ENCODE measurements at regions not wholly inside any gene's neighbourhood (a gene's known extent, or its start where the extent isn't known, plus 50 kb on each side); places are given as distances from the start of the nearest gene placed in this dataset.
"Not testable (repeated sequence)": the region's sequence is repeated elsewhere in the genome, so short reads cannot be mapped to it uniquely, and the experiment has no call there.

DNA sequence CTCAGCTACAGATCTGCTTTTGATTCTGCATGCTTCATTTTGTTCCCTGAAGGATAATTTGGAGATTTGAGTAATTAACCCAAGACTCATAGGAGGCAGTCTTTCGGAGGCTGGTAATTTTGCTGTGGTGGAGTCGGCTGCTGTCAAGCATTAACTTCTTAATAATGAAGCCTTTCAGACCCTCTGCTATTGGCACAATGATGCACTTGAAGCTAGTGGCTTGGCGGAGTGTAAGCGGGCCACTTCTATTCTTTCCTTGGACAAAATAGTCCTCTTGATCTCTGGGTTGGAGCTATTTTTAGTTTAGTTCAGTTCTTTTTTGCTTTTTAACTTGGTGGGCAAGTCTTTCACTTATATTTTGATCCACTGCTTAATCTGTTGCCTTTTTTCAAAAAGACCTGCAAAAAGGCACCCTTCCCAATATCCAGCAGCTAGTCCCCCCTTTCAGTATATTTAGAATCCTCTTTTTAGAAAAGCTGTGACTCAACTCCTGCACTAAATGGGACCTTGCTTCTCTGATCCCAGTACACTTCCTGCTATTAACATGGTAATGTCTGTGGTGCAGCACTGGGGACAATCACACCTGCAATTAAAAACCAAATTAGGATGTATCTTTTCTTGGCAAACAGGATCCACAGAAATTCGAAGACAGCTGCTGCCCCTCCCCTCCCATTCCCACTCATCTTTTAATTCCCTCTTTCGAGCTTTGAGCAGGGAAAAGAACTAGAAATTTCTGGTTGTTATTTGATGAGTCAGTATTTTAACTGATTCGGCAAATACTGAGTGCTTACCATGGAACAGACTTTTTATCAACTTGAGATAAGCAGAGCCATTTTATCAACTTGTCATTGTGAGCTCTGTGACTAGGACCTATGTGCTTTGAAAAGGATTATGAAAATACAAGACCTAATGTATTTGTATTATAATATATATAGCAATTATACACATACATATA, 169.4 kb upstream of the ANKRD55 start:
- H3K4me3 ChIP-seq (replicated peaks in 1 of 4; ENCODE audit: control extremely low read depth in 1 of 4, insufficient read depth in 1 of 4, low read depth in 3 of 4, low read length in 4 of 4), result no peak overlapping the region
- no peak for TF ChIP-seq EZH2 (IDR thresholded peaks at IDR 0.05; ENCODE audit: low read length, missing control alignments)
- TF ChIP-seq, protein P1, sequence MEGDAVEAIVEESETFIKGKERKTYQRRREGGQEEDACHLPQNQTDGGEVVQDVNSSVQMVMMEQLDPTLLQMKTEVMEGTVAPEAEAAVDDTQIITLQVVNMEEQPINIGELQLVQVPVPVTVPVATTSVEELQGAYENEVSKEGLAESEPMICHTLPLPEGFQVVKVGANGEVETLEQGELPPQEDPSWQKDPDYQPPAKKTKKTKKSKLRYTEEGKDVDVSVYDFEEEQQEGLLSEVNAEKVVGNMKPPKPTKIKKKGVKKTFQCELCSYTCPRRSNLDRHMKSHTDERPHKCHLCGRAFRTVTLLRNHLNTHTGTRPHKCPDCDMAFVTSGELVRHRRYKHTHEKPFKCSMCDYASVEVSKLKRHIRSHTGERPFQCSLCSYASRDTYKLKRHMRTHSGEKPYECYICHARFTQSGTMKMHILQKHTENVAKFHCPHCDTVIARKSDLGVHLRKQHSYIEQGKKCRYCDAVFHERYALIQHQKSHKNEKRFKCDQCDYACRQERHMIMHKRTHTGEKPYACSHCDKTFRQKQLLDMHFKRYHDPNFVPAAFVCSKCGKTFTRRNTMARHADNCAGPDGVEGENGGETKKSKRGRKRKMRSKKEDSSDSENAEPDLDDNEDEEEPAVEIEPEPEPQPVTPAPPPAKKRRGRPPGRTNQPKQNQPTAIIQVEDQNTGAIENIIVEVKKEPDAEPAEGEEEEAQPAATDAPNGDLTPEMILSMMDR (conservative IDR thresholded peaks at IDR 0.05 in 1 of 2, IDR thresholded peaks at IDR 0.05 in 1 of 2; ENCODE audit: low read depth in 1 of 2, low read length in 2 of 2), result no peak
- no peak overlapping the region for H3K27ac ChIP-seq (ENCODE audit: insufficient read depth, low read length)
- no peaks in the 10 kb centered on the region for H3K27me3 ChIP-seq (ENCODE audit: control insufficient read depth, insufficient read depth, low read length)
- no peaks in the 10 kb centered on the region for H4K20me1 ChIP-seq (ENCODE audit: control insufficient read depth, extremely low read depth, insufficient read depth, low read length)
- H3K9ac ChIP-seq (ENCODE audit: insufficient read depth, low read length), result no peak overlapping the region
- no peaks in the 10 kb centered on the region for H3K4me1 ChIP-seq (ENCODE audit: control insufficient read depth, extremely low read depth, insufficient read depth, low read length)
- H3K4me2 ChIP-seq (ENCODE audit: extremely low read depth, insufficient read depth, low read length), result no peak overlapping the region
- no peaks in the 10 kb centered on the region for H3K36me3 ChIP-seq (ENCODE audit: control insufficient read depth, insufficient read depth, low read length)
- no peaks in the 10 kb centered on the region for H3K9me3 ChIP-seq (ENCODE audit: control insufficient read depth, insufficient read depth, low read depth, low read length)
- DNase-seq (ENCODE audit: low read depth in 2 of 2), result peak in 1 of 2 donors; percentile 28
- H3K79me2 ChIP-seq (ENCODE audit: control insufficient read depth, insufficient read depth, low read length), result no peaks in the 10 kb centered on the region
- H2AFZ ChIP-seq (ENCODE audit: low read length), result no peak overlapping the region

DNA sequence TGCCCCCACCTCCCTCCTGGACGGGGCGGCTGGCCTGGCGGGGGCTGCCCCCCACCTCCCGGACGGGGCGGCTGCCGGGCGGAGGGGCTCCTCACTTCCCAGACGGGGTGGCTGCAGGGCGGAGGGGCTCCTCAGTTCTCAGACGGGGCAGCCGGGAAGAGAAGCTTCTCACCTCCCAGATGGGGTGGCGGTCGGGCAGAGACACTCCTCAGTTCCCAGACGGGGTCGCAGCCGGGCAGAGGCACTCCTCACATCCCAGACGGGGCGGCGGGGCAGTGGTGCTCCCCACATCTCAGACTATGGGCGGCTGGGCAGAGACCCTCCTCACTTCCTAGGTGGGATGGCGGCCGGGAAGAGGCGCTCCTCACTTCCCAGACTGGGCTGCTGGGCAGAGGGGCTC, 164.7 kb upstream of the ANKRD55 start:
- not testable (repeated sequence) for H3K27me3 ChIP-seq (ENCODE audit: control insufficient read depth, insufficient read depth, low read length); H3K36me3 ChIP-seq (ENCODE audit: control insufficient read depth, insufficient read depth, low read length); H4K20me1 ChIP-seq (ENCODE audit: control insufficient read depth, extremely low read depth, insufficient read depth, low read length); H3K9me3 ChIP-seq (ENCODE audit: control insufficient read depth, insufficient read depth, low read depth, low read length); DNase-seq (ENCODE audit: low read depth in 2 of 2); H3K4me2 ChIP-seq (ENCODE audit: extremely low read depth, insufficient read depth, low read length); H3K4me3 ChIP-seq (replicated peaks in 1 of 4; ENCODE audit: control extremely low read depth in 1 of 4, insufficient read depth in 1 of 4, low read depth in 3 of 4, low read length in 4 of 4); H2AFZ ChIP-seq (ENCODE audit: low read length); H3K27ac ChIP-seq (ENCODE audit: insufficient read depth, low read length); H3K79me2 ChIP-seq (ENCODE audit: control insufficient read depth, insufficient read depth, low read length); H3K4me1 ChIP-seq (ENCODE audit: control insufficient read depth, extremely low read depth, insufficient read depth, low read length); H3K9ac ChIP-seq (ENCODE audit: insufficient read depth, low read length)

DNA sequence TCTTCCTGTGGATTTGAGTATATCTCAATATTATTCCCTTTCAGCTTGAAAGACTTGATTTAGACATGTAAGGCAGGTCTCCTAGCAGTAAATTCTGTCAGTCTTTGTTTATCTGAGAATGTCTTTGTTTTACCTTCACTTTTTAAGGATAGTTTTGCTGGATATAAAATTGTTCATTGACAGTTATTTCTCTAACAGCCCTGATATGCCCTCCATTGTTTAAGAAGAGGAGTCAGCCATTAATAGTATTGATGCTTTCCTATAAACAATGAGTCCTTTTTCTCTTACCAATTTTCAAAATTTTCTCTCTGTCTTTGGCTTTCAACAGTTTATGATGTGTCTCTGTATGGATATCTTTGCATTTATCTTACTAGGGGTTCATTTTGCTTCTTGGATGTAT, 163.5 kb upstream of the ANKRD55 start:
- no peaks in the 10 kb centered on the region for H3K27me3 ChIP-seq (ENCODE audit: control insufficient read depth, insufficient read depth, low read length)
- no peak overlapping the region for H3K4me2 ChIP-seq (ENCODE audit: extremely low read depth, insufficient read depth, low read length)
- no peaks in the 10 kb centered on the region for H3K79me2 ChIP-seq (ENCODE audit: control insufficient read depth, insufficient read depth, low read length)
- H3K36me3 ChIP-seq (ENCODE audit: control insufficient read depth, insufficient read depth, low read length), result no peaks in the 10 kb centered on the region
- H3K4me3 ChIP-seq (replicated peaks in 1 of 4; ENCODE audit: control extremely low read depth in 1 of 4, insufficient read depth in 1 of 4, low read depth in 3 of 4, low read length in 4 of 4), result no peak overlapping the region
- H4K20me1 ChIP-seq (ENCODE audit: control insufficient read depth, extremely low read depth, insufficient read depth, low read length), result no peaks in the 10 kb centered on the region
- H3K9me3 ChIP-seq (ENCODE audit: control insufficient read depth, insufficient read depth, low read depth, low read length), result no peaks in the 10 kb centered on the region
- no peak for DNase-seq (ENCODE audit: low read depth in 2 of 2)
- no peak overlapping the region for H2AFZ ChIP-seq (ENCODE audit: low read length)
- no peak overlapping the region for H3K27ac ChIP-seq (ENCODE audit: insufficient read depth, low read length)
- no peak overlapping the region for H3K9ac ChIP-seq (ENCODE audit: insufficient read depth, low read length)
- H3K4me1 ChIP-seq (ENCODE audit: control insufficient read depth, extremely low read depth, insufficient read depth, low read length), result no peaks in the 10 kb centered on the region
- no peak for TF ChIP-seq EZH2 (IDR thresholded peaks at IDR 0.05; ENCODE audit: low read length, missing control alignments)
- TF ChIP-seq, protein P1 (conservative IDR thresholded peaks at IDR 0.05 in 1 of 2, IDR thresholded peaks at IDR 0.05 in 1 of 2; ENCODE audit: low read depth in 1 of 2, low read length in 2 of 2), result no peak

Data from fibroblast of lung (primary cell).